Stimulated activated CD8-positive, alpha-beta memory T cell treated with anti-CD3 and anti-CD28 coated beads, Interleukin-12 subunit alpha, Interleukin-12 subunit beta, amount 100 ng/mL, for 1 hour (primary cell): ENCODE measurements at regions not wholly inside any gene's neighbourhood (a gene's known extent, or its start where the extent isn't known, plus 50 kb on each side); places are given as distances from the start of the nearest gene placed in this dataset.
"Not testable (repeated sequence)": the region's sequence is repeated elsewhere in the genome, so short reads cannot be mapped to it uniquely, and the experiment has no call there.

ENCODE experiments used
- DNase-seq: peaks from one replicate; pipeline ENCODE4 v3.0.0-alpha.2; 2020; ENCODE audit warnings: low read depth

- not testable (repeated sequence) for DNase-seq
Observed at GRCh38 chr6:140189263-140189662, 814.8 kb upstream of the CITED2 start.

DNA sequence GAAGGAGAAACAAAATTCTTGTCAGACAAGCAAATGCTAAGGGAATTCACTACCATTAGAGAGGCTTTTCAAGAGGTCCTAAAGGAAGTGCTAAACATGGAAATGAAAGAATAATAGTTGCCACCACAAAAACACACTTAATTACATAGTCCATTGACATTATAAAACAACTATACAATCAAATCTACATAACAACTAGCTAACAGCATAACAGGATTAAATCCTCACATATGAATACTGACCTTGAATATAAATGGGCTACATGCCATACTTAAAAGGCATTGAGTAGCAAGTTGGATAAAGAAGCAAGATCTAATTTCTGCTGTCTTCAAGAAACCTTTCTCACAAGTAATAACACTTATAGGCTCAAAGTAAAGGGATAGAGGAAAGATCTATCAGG, 811.5 kb upstream of the CITED2 start:
- DNase-seq: no peak

- DNase-seq: no peak
Observed at GRCh38 chr6:140183881-140184280, 809.4 kb upstream of the CITED2 start.

GRCh38 chr6:140182821-140183220, 808.4 kb upstream of the CITED2 start:
- DNase-seq: no peak

GRCh38 chr6:140181876-140182275, 807.4 kb upstream of the CITED2 start:
- no peak for DNase-seq

DNA sequence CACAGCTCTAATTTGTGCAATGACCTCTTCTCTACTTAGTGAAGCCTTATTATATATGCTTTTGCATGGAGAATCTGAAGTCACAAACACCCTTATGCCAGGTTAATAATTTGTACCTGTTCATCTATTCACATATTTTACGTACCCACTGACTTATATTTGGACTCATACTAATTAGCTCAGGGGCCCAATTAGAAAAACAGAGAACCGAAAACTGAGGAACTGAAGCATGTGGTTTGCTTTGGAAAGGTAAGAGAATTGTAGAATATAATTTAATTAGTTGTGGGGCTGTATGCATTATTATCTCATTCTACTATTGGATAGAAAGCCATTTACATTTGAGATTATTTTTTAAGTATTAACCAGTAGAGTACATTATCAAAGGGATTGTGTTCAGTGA, 805.9 kb upstream of the CITED2 start:
- DNase-seq: no peak

- no peak for DNase-seq
Observed at GRCh38 chr6:140178935-140179334, 804.5 kb upstream of the CITED2 start.

- DNase-seq: no peak
Observed at GRCh38 chr6:140178520-140178919, 804.1 kb upstream of the CITED2 start.

- DNase-seq: no peak
Observed at GRCh38 chr6:140176306-140176705, 801.9 kb upstream of the CITED2 start.

DNA sequence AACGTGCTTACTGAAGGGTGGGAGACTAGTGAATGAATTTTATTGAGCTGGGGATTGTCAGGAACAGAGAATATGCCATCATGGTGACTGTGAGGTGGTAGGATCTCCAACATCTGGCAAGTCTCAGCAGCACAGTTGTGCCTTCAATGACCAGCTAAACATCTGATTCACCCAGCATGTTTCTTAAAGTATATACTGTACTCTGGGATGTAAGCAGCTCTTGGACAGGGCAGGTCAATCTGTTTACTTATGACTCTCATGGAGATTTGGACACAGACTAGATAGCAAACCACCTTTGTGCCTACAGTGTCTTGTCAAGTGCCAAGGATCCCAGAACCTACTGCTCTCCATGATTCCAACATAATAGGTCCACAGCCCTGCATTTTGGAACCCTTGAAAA, 801.0 kb upstream of the CITED2 start:
- no peak for DNase-seq

DNA sequence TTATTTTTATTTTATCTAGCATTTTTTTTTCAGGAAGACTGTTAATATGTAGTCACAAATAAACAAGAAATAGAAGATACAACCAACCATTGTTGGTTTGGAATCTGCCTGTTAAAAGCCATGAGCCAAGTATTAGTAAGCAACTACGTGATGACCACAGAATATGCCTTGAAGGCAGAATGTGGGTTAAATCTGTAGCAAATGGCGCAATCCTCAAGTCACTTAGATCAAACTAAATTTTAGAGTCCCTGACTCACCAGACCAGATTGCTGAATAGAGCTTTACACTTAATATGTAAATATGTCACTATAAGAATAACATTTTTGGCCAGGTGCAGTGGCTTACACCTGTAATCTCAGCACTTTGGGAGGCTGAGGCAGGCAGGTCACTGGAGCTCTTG, 800.1 kb upstream of the CITED2 start:
- no peak for DNase-seq

GRCh38 chr6:140168365-140168764, 793.9 kb upstream of the CITED2 start:
- DNase-seq: no peak

DNA sequence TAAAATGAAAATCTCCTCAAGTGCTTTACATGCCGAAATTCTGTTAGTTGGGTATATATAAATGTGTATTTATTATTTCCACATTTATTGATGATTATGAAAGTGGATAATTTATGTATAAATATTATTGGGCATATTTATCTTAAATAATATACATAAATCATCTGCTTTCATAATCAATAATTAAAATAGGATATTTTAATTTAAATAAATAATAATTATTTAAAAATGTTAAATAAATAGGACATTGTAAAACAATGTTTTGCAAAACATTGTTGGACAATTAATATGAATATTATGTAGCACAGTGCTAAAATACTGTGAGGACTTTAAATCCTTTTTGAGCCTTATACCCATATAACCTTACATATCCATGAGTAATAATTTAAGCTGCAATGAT, 786.5 kb upstream of the CITED2 start:
- no peak for DNase-seq

- no peak for DNase-seq
Observed at GRCh38 chr6:140160494-140160893, 786.0 kb upstream of the CITED2 start.

- DNase-seq: no peak
Observed at GRCh38 chr6:140156131-140156530, 781.7 kb upstream of the CITED2 start.

GRCh38 chr6:140155451-140156126, 781.1 kb upstream of the CITED2 start:
- DNase-seq: no peak

GRCh38 chr6:140153703-140154102, 779.3 kb upstream of the CITED2 start:
- no peak for DNase-seq

GRCh38 chr6:140147825-140148814, 773.7 kb upstream of the CITED2 start:
- not testable (repeated sequence) for DNase-seq

- DNase-seq: no peak
Observed at GRCh38 chr6:140140891-140141290, 766.4 kb upstream of the CITED2 start.

DNA sequence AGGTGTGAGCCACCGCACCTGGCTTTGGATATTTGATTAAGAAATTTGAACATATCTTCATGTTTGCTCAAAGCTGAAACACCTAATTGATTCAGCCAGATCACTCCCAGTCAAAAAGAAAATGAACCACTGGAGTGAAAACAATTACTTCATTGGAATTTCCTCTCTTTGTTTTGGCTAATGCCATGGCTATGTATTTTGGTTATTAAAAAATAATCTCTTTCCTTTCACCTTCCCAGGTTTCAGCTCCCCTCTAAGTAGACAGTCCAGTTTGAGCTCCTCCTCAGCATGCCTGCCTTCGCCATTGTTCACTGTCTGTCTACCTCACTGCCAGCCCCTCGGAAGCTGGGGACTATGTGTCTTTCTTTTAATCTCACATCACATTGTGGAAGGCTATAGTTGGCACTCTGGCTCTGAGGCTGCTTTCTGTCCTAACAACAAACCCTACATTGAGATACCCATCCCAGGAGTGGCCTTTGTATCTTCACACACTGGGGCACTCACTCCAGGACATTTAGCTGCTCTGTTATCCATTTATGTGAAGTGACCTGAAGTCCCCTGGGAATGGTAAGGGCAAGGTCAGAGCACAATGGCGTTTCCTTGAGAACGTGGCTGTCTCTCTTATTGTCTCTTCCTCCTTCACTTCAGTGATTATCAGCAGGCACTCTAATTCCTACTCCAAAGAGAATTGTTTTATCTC, 764.0 kb upstream of the CITED2 start:
- no peak for DNase-seq

GRCh38 chr6:140134224-140134623, 759.8 kb upstream of the CITED2 start:
- DNase-seq: no peak

DNA sequence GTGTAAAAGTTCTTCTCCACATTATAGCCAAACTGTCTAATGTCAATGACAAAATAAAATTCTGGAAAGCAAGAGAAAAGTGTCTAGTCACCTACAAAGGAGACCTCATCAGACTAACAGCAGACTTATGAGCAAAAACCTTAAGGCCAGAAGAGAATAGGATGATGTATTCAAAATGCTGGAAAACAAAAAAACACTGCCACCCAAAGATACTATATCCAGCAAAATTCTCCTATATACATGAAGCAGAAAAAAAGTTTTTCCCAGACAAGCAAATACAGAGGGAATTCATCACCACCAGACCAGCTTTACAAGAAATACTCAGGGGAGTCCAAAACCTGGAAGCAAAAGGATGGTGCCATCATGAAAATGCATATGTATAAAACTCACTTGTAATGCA, 755.6 kb upstream of the CITED2 start:
- no peak for DNase-seq

DNA sequence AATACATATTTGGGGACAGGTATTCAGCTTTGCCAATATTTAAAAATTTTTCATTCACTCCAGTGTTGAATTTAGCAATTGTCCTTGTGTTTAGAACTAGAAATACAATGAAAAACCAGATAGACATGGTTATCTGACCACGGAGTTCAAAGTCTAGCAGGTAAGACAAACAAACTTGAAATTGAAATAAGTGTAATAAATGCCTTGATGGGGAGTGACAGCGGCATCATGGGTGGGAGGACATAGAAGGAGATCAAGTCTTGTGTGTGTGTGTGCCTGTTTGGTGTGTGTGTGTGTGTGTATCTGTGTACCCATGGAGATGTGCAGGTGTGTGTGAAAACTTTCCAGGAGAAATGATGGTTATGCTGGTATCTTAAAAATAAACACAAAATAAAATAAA, 750.0 kb upstream of the CITED2 start:
- DNase-seq: no peak
